ENCODE measurements at regions not wholly inside any gene's neighbourhood (a gene's known extent, or its start where the extent isn't known, plus 50 kb on each side); places are given as distances from the start of the nearest gene placed in this dataset.

- TF ChIP-seq EZH2 (IDR thresholded peaks at IDR 0.05) (no peak), POLR2A (IDR thresholded peaks at IDR 0.05; ENCODE audit: borderline replicate concordance, extremely low read depth, insufficient read depth, insufficient read length) (no peak), CTCF (IDR thresholded peaks at IDR 0.05 in 2 of 3, conservative IDR thresholded peaks at IDR 0.05 in 1 of 3; ENCODE audit: borderline replicate concordance in 1 of 3, insufficient read depth in 1 of 3, low read depth in 2 of 3, low read length in 2 of 3) (no peak), SP1 (IDR thresholded peaks at IDR 0.05; ENCODE audit: low read depth) (no peak), POLR2AphosphoS5 (IDR thresholded peaks at IDR 0.05; ENCODE audit: low read depth, low read length) (no peak), SRF (IDR thresholded peaks at IDR 0.05; ENCODE audit: low read depth) (no peak)
- TF ChIP-seq, protein P1, sequence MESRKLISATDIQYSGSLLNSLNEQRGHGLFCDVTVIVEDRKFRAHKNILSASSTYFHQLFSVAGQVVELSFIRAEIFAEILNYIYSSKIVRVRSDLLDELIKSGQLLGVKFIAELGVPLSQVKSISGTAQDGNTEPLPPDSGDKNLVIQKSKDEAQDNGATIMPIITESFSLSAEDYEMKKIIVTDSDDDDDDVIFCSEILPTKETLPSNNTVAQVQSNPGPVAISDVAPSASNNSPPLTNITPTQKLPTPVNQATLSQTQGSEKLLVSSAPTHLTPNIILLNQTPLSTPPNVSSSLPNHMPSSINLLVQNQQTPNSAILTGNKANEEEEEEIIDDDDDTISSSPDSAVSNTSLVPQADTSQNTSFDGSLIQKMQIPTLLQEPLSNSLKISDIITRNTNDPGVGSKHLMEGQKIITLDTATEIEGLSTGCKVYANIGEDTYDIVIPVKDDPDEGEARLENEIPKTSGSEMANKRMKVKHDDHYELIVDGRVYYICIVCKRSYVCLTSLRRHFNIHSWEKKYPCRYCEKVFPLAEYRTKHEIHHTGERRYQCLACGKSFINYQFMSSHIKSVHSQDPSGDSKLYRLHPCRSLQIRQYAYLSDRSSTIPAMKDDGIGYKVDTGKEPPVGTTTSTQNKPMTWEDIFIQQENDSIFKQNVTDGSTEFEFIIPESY (IDR thresholded peaks at IDR 0.05; ENCODE audit: extremely low read depth, insufficient replicate concordance, low read length): no peak
These were observed 50.5 kb upstream of the POU2AF2 start for GRCh38 chr11:111194860-111195568.
